ENCODE measurements at regions not wholly inside any gene's neighbourhood (a gene's known extent, or its start where the extent isn't known, plus 50 kb on each side); places are given as distances from the start of the nearest gene placed in this dataset.
"Not testable (repeated sequence)": the region's sequence is repeated elsewhere in the genome, so short reads cannot be mapped to it uniquely, and the experiment has no call there.

- not testable (repeated sequence) for TF ChIP-seq EZH2, CTCF (IDR thresholded peaks at IDR 0.05)
Measured at GRCh38 chr2:47716307-47716706, 66.6 kb upstream of the MSH6 start.

All from neural progenitor cell (in vitro differentiated cells).